Upper lobe of left lung (tissue), 4 donors: ENCODE measurements at regions not wholly inside any gene's neighbourhood (a gene's known extent, or its start where the extent isn't known, plus 50 kb on each side); places are given as distances from the start of the nearest gene placed in this dataset.

Experiments
- EP300 ChIP-seq, 4 donors: sonication (generic); formaldehyde crosslinking; IDR thresholded peaks; one replicate each; pipeline ENCODE4 v1.5.1; 2017; ENCODE audit warnings: antibody characterized with exemption in 4 of 4, control low read depth in 2 of 4
- TF ChIP-seq, protein P1 (sequence below), 6 experiments: fragments of 450-650 bp in 4 of 6; fragments of 200-600 bp in 2 of 6; sonication (generic) in 2 of 6; IDR thresholded peaks; one replicate each; pipeline ENCODE4 v1.5.1; 2016 to 2019; ENCODE audit warnings: antibody characterized with exemption in 6 of 6

DNA sequence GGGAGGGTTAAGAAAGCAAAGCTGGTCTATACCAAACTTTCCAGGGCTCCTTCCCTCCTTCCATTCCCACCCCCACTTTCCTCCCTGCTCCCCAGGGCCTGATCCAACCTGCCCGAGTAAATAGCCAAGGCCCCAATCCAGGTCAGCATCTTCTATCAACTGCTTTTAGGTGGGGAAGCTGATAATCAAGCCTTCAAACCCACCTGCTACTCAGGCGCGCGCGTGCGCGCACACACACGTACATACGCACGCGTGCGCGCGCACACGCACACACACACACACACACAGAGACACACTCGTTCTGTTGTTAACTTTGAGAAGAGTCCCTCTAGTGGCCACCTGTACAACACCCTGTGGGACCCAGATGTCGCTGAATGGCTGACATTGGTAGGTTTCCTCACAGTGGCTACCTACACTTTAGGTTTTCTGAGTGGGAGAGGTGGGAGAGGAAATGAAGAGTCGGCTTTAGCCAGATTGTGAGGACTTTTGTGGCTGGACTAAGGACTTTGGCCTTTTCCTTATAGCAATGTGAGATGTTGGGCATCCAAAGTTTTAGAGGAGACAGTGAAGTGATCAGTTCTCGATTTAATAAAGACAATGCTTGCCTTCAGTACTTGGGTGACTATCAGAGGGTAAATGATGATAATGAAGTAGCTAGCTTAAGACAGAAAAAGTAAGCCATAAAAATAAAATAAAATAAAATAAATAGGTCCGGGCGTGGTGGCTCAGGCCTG is 179.9 kb upstream of the C2CD4B start:
- TF ChIP-seq, protein P1, sequence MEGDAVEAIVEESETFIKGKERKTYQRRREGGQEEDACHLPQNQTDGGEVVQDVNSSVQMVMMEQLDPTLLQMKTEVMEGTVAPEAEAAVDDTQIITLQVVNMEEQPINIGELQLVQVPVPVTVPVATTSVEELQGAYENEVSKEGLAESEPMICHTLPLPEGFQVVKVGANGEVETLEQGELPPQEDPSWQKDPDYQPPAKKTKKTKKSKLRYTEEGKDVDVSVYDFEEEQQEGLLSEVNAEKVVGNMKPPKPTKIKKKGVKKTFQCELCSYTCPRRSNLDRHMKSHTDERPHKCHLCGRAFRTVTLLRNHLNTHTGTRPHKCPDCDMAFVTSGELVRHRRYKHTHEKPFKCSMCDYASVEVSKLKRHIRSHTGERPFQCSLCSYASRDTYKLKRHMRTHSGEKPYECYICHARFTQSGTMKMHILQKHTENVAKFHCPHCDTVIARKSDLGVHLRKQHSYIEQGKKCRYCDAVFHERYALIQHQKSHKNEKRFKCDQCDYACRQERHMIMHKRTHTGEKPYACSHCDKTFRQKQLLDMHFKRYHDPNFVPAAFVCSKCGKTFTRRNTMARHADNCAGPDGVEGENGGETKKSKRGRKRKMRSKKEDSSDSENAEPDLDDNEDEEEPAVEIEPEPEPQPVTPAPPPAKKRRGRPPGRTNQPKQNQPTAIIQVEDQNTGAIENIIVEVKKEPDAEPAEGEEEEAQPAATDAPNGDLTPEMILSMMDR (IDR thresholded peaks at IDR 0.05), result peak; percentile 29 to 65 (median 53)
- no peak for TF ChIP-seq EP300 (IDR thresholded peaks at IDR 0.05)
